NCI-H226 (cell line): ENCODE measurements at regions not wholly inside any gene's neighbourhood (a gene's known extent, or its start where the extent isn't known, plus 50 kb on each side); places are given as distances from the start of the nearest gene placed in this dataset.

Experiments used
- DNase-seq: peaks from one replicate; pipeline ENCODE4 v3.0.0-alpha.2; 2015

DNA sequence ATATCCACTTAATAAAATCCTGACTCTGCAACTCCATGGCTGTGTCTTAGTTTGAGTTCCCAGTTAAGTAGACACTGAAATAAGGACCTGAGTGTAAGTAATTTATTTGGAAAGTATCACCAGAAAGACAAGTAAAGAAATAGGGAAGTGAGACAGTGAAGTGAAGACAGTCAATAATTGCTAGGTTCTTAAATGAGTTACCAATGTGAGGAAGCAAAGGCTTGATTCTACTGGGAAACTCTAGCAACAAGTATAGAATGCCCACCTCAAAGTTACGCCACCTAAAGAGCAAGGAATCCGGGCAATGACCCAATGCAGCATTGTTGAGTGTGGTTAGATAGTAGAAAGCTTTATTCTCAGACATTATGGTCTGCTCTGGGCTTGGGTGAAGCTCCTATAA is 383.9 kb downstream of the TLR4 start:
- no peak for DNase-seq

DNA sequence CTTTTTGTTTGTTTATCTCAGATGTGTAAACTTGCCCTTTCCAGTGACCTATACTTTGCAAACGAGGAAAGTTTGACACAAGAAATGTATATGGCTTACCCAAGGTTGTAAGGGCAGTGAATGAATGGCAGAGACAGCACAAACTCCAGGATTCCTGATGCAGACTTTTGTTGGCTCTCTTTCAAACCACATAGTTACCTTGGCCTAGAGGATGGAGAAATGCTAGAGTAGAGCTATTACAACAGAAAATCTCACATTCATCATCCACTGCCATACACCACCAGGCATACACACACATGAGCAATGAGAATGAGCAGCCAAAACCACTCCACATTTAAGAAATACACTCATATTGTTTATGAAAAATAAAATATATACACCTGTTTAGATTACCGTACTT is 387.0 kb downstream of the TLR4 start:
- no peak for DNase-seq

DNA sequence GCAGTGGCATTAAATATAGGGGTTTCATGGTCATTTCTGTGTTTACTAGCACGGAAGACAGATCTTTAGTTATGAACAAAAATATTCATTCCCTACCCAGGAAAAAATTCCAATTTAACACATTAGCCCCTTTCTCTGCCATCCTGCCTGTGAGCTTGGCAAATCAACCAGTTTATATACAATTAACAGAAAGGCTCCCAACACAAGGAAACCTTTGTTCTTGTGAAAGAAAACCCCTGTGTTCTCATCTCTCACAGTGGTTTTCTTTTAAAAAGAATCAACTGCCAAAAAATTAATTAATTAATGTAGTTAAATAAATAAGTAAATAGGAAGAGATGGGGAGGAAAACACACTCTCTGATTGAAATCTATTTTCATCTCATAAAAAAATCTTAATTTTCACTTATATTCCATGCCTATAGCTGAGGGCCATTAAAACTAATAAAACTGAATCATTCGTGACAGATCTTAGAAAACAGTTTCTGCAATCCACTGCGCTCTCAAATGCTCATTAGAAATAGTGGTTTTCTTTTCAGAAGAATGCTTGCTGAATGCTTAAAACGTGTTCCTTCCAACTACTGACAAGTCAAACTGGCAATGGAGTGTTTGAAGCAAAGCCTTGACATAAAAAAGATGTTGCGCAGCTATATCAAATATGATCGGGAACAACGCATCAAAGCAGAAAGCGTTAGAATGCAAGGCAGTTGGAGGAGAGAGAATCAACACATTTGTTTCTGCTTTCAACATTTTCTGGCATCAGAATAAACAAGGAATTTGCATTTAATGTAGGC is 387.7 kb downstream of the TLR4 start:
- DNase-seq = no peak

DNA sequence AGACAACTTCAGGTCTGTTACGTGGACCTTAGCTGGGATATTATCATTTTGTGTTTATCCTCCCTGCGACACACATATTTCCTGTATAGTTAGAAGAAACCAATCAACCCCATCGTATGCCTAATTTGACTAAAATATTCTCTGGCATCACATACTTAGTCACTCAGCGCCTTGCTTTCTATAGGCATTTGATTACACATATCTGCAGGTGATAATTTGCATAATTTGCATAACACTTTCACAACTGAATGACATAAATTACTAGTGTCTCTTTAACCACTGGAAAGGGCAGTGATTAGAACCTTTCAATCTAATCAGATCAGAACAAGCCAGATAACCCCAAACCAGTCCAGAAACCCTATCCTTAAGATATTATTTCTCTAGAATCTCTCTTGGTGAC is 390.2 kb downstream of the TLR4 start:
- DNase-seq = no peak

DNA sequence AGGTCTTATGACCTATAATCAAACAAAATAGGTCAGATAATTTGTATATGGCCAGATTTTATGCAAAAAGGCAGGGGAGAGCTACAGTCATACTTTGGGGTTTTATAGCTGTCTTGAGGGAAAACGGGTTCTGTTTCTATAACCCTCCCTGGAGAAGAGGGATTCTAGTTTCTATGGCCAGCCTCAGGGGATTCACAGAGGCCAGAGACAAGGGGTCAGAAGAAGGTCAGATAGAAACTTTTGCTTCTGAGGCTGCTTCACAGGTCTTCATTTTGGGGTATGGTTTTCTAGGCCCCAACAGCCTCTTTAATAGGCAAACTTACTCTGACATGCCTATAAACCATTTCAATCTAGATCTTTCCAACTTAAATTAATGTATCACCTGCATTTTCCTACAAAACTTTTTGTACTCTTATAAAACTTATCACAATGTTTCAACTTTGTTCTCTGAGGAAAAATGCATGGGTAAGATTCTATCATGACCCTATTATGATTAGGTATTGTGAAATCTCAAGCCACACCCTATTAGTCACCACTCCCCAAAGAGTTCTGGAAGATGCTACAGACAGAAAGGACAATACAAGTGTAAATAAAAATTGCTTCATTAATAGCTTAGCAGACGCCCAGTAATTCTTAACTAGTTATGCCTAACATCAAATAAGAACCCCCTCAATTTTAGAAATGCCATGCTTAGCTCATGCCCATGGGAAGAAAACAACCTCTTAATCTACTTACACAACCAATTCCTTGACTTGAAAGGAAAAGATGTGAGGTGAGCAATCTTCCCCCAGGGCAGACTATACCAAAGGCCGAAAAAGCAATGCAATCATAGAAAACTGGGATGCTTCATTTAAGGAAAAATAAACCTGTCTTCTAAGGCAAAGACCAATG is 396.6 kb downstream of the TLR4 start:
- no peak for DNase-seq

DNA sequence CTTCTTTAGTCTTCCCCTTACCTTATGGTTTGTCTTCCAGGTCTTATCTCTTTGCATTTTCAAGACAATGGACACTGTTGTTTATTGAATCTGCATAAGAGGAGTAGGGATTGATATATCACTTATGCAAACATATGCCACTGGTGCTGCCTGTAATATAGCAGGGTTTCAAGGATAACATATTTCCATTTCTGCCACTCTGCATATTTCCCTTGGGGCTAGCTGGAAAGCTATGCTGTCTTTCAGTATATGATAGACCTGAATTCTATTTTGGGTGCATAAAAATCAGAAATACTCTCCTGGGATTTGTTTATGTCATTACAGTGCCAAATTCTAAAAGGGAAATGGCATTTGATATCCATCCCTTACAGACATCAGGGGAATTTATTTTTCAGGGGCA is 400.2 kb downstream of the TLR4 start:
- DNase-seq = no peak

DNA sequence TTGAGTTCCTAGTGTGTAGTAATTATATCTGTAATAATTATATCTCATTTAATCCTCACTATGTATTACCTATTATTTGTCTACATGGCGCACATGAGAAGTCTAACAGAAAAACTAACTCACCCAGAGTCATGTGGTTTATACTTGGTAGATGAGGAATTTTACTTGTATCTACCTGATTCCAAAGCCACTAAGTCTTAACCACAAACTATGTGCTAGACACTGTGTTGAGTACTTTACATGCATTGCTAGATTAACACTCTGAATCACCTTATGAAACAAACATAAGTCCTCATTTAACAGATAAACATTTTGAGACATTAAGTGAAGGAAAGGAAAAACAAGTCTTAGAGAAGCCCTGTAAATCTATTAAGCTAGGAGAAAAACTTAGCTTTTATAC is 404.8 kb downstream of the TLR4 start:
- DNase-seq = no peak

DNA sequence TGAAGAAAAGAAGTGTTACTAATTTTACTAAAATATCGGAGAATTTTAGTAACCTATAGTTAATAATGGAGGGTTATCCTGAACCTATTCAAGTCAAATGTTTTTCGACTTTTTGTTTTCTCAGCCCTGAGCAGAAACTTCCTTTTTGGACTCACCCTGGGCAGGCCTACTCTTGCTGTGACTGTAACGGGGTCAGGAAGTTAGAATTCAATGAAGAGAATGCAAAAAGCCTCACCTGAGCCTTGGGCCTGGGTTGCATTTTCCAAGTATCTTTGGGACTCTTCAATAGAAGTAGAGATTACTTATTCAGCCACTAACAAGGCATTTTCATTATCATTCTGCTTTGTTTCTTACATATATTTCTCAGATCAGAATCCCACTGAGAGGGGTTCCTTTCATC is 405.3 kb downstream of the TLR4 start:
- no peak for DNase-seq

DNA sequence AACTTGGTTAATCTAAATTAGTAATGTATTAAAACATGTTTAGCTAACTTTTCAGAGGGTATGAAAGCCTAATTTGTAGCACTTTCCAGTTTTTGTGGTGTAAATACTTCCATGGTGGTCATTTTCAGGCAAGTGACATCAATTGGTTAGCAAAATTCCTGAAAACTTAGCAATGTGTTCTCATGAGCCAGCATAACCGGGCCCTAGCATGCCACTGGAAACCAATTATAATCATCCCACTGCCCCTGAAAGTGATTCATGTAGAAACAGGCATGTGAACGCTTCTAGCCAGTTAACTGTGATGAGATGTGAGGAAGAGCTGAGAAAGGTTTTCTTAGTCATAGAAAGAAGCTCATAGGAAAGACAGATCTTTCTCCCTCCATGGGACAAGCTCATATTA is 417.2 kb downstream of the TLR4 start:
- DNase-seq = no peak

DNA sequence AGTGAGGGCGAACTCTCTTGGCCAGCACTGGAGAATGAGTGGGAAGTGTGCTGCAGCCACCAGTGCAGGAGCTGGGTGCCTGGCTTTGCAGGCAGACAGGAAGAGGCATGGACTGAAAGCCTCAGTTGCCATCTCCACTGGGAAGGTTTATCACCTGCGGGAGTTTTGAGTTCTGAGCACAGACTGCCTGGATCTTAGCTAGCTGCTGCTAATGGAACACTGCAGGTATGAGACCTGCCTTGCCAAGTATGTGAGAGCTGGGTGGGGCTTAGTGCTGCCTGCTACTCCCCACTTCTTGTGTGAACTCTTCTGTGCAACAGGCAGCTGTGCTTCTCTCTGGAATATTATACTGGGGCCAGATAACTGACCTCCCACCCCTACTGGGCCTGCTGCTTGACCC is 424.1 kb downstream of the TLR4 start:
- DNase-seq = no peak

DNA sequence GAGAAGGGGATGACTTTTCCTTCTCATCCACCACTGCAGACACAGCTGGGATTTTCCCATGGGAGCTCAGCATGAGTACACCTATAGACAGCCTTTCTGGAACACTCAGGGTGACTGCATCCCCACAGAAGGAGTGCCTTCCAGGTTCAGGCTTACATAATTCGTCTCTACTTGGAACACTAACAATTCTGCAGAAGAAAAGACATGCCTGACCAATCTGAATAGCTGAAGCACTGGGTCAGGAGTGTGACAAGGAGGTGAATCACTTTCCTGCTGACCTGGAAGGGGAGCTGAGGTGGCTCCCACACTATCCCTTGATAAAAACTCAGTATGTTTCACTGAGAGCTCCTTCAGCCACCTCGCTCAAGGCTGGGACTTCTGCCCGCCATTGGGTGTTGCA is 425.3 kb downstream of the TLR4 start:
- DNase-seq = no peak

DNA sequence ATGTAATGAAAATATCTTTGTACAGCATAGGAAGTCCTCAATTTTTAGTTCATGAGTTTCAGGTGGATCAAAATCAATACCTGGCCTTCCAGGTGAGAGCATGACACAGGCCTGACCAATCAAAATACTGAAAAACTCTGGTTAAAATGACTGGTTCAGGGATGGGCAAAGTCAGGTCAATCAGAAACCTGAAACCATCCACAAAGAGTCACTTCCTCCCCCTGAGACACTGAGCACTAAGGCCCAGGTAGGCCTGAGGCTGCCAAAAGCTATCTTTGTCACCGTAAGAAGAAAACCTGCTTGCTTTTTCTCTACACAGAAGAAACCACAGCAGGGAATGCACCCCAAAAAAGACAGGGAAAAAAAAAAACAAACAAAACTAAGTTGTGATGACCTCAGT is 444.8 kb downstream of the TLR4 start:
- no peak for DNase-seq

DNA sequence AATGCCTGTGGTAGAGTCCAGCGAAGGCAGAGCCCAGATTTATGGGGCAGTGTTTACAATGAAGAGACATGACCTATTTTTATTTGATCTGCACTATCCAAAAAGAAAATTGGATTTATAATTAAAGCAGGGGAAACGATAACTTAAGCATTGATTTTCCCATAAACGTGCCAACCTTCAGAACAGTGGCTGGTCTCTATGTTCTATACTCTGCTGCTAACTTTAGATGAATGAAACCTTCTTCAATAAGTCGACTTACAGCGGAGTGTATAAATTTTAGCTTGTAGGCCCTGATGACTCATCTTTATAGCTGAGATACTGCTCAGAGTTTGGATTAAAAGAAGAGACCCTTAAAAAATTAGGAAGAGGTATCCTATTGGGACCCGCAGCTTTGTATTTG is 452.6 kb downstream of the TLR4 start:
- DNase-seq = no peak

DNA sequence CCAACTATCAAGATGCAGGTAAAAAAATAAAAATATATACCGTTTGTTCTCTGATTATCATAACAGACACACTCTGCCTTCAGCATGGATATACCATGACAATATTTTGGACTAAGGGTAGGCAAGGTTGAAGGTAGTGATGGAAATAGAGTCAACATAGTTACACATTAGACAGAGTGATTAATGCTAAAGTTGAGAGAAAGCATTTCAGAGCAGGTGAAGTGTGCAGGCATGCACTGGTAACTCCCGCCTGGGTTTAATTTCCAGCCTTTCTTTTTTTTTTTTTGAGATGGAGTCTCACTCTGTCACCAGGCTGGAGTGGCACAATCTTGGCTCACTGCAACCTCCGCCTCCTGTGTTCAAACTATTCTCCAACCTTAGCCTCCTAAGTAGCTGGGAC is 458.5 kb downstream of the TLR4 start:
- DNase-seq = no peak

DNA sequence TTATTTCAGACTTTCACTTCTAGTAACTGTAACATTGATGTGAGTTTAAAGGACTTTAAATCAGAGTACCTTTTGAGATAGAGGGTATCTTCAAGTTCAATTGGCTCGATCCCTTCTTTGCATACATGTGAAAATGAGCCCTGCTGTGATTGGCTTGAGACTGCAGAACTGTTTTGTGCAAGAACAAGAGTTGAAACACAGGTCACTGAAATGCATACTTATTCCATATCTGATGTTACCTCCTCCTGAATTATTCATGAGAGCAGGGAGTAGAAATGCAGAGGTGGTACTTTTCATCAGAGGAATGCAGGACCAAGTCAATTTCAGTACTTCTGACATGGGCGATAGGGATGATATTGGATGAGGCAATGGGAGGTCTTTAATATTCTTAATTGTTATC is 459.5 kb downstream of the TLR4 start:
- DNase-seq = no peak

DNA sequence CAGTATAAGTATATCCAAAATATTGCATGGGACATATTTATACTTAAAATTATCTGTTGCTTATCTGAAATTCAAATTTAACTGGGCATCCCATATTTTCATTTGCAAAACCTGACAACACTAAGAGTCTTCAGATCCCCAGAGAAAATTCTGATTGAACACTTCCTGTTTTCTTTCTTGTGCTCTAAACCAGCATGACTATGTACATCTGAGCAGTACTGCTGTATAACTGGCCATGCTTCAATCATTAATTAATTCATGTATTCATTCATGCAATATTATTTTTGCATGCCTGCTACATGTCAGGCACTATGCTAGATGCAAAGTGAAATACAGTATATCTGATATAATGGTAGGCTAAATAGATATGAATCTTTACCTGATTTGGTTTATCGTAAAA is 461.2 kb downstream of the TLR4 start:
- no peak for DNase-seq

DNA sequence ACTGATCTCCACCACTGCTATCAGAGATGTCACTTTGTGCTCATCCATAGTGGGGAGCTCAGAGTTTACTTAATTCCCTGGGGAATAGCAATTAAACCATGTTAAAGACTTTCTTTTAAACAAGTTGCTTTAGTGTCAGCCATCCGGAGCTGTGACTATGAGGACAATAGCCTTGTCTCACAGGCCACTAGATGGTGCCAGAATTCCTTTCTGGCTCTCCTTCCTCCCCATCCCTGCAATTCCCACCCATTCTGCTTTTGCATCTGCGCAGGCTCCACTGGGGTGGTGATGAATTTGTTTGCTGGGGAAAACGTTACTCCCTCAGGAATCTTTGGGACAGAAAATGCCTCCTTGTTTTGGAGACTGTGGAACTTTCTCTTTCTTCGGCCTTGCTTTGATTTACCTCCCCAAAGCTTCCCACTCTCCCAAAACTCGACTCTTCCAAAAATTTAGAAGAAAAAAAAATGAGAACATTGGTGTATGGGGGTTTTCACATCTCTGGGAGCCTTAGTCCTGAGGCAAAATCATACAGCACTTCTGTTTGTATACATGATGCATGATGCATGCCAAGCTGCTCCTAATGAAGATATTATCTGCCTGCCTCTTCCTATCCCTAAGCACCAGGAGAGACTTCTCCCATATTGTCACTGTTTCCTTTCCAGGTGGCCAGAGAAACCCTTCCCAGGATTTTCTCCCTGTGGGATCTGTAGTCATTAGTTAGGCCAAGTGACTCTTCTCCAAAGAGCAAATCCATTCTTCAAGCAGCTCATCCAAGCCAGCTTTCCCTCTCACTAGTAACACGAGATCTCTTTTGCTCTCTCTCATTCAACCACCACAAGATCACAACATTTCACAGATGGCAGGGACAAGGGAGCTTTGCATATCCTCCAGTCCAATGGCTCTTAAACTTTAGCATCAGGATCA is 466.1 kb downstream of the TLR4 start:
- no peak for DNase-seq

DNA sequence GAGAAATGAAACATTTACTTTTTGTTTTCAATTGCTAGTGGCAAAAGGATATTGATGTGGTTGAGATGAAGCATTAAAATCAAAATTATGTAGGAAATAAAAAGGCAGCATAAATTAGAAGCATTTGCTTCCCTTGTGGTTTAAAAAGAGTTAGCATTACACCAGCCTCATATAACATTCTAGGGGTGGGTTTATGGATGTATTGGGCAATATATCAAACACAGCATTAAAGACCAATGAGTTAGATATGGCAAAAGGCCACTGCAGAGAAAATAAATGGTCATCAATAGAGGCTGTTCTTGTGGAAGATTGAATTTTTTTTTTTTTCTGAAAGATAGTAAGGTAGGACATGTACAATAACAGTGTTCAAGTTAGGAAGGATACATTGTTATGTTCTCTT is 473.0 kb downstream of the TLR4 start:
- no peak for DNase-seq

DNA sequence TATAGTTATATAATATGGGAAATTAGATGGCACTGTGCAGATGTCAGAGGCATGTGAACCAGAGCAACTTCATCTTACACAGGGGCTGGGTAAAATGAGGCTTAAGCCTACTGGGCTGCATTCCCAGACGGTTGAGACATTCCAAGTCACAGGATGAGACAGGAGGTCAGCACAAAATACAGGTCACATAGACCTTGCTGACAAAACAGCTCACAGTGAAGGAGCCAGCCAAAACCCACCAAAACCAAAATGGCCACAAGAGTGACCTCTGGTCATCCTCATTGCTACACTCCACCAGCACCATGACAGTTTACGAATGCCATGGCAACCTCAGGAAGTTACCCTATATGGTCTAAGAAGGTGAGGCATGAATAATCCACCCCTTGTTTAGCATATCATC is 479.4 kb downstream of the TLR4 start:
- no peak for DNase-seq

DNA sequence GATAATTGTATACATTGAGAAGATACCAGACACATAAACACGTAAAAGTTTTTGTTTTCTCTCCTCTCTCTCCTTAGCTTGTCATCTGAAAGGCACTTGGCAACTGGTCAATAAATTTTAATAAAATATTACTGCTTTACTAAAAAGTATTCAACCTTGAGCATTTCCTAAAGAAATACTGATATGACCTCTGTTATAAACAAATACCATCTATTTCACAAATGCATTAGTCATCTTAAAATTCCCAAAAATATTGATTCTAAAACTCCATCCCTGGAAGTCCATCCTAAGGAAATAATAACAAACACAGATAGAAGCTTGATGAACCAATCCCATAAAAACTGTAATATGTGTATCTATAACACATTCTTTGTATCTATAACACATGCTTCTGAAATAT is 483.2 kb downstream of the TLR4 start:
- no peak for DNase-seq

DNA sequence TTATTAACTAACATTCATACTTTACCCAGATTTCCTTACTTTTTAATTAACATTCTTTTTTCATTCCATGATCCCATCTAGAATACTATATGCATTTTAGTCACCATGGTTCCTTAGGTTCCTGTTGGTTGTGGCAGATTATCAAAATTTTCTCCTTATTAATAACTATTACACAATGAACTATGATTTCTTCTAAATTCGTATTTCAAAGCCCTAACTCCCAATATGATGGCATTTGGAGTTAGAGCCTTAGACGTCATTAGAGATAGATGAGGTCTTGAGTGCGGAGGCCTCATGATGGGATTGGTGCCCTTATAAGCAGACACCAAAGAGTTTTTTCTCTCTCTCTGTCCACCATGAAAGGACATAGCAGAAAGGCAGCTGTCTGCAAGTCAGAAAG is 485.4 kb downstream of the TLR4 start:
- DNase-seq = no peak

DNA sequence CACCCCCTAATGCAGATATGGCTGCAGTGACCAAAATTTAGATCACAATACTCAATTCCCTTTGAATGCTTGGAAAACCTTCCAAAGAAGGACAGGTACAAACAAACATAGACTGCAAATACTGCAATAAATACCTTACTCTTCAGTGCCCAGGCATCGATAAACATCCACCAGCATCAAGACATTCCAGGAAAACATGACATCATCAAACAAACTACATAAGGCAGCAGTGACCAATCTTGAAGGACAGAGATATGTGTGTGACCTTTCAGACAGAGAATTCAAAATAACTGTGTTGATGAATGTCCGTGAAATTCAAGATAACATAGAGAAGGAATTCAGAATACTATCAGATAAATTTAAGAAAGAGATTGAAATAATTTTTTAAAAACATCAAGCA is 488.6 kb downstream of the TLR4 start:
- no peak for DNase-seq

DNA sequence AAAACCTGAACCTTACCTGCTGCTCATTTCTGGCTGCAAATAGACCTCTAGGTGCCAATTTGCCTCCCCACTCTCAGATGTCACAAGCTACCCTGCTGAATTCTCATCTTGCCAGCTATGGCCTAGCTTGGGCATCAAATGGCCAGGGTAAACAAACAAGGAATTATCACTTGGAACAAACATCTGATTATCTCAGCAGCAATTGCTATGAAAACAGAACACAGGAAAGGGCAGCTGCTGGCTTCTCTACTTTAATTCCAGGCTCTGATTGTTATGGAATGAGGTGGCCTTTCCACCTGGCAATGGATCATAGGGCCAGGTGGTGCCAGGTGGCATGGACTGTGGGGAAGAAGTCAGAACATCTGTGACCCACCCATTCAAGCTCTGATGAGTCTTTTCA is 505.1 kb downstream of the TLR4 start:
- DNase-seq = no peak
